Spinal cord (tissue), 9 donors: ENCODE measurements at regions not wholly inside any gene's neighbourhood (a gene's known extent, or its start where the extent isn't known, plus 50 kb on each side); places are given as distances from the start of the nearest gene placed in this dataset.
A peak's percentile ranks its signal among the peaks of the same experiment; 100 is the strongest.

Experiments used
- DNase-seq, 6 donors: peaks; one replicate each; pipeline versions ENCODE4 v3.0.0 to v3.0.0-alpha.2; 2013 to 2015; ENCODE audit warnings: low spot score in 6 of 6, low read depth in 4 of 6
- H3K27ac ChIP-seq: one replicate; pipeline ENCODE4 v1.5.1; 2013; ENCODE audit warnings: low read depth, low read length, control low read depth
- H3K27me3 ChIP-seq: one replicate; pipeline ENCODE4 v1.6.1; 2013; ENCODE audit warnings: low read length; ENCODE audit not compliant: control insufficient read depth, insufficient read depth
- H3K36me3 ChIP-seq: one replicate; pipeline ENCODE4 v1.6.1; 2013; ENCODE audit warnings: low read length; ENCODE audit not compliant: control insufficient read depth, insufficient read depth
- H3K4me1 ChIP-seq: one replicate; pipeline ENCODE4 v1.6.1; 2013; ENCODE audit warnings: low read length; ENCODE audit not compliant: control insufficient read depth, insufficient read depth
- H3K4me3 ChIP-seq: one replicate; pipeline ENCODE4 v1.5.1; 2013; ENCODE audit warnings: low read depth, low read length, control low read depth
- H3K9me3 ChIP-seq: one replicate; pipeline ENCODE4 v1.6.1; 2013; ENCODE audit warnings: low read length; ENCODE audit not compliant: control insufficient read depth, insufficient read depth
- WGBS: methylation state at CpG from one replicate; pipeline ENCODE4 v1.1.5; 2013; ENCODE audit warnings: missing lambda C conversion rate; ENCODE audit not compliant: insufficient coverage; 5-methylcytosine and 5-hydroxymethylcytosine counted together
- donor health status: healthy.

- 87% methylated on average over 6 of the region's 6 CpGs for WGBS
- Histone ChIP-seq H3K36me3 (no peaks in the 10 kb centered on the region), H3K4me1 (peaks cover 7% of the 10 kb centered on the region), H3K27ac (no peak overlapping the region), H3K27me3 (no peaks in the 10 kb centered on the region), H3K4me3 (no peak overlapping the region), H3K9me3 (no peaks in the 10 kb centered on the region)
- DNase-seq: peak in 2 of 6 donors; percentile 26 to 79
Observed at GRCh38 chr2:8158711-8159110, 523.1 kb upstream of the ID2 start.

GRCh38 chr2:8159211-8159965 lies 522.5 kb upstream of the ID2 start:
- H3K4me3 ChIP-seq: no peak overlapping the region
- no peaks in the 10 kb centered on the region for H3K36me3 ChIP-seq
- no peak overlapping the region for H3K27ac ChIP-seq
- peaks cover 7% of the 10 kb centered on the region for H3K4me1 ChIP-seq
- no peak for DNase-seq
- no peaks in the 10 kb centered on the region for H3K27me3 ChIP-seq
- H3K9me3 ChIP-seq: no peaks in the 10 kb centered on the region
- WGBS: 91% methylated on average over 10 of the region's 13 CpGs

DNA sequence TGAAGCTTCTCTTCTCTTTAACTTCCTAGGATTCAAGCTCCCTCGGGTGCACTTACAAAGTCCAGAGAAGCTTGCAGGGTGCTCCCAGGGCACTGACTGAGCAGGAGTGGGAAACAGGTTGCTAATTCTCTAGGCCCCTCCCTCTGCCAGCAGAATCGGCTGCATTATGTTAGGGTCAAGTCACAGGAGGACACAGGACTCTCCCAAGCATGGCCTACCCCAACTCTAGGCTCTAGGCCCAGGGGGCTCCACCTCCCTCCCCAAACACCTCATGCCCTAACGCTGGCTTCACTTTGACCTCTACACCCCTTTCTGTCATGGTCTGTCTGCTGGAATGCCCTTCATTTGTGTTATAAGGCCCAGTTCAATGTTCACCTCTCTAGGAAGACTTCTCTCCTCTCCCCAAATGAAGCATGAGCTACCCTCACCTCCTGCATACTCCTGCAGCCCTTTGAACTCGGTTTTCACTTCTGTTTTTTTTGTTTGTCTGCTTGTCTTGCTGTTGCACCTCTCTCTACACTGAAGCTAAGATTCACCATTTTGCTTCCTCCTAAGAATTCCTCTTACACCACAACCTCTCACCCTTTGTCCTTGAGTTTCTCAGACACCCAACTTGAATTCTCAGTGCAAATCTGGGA lies 521.8 kb upstream of the ID2 start:
- H3K27me3 ChIP-seq: no peaks in the 10 kb centered on the region
- H3K27ac ChIP-seq: no peak overlapping the region
- no peaks in the 10 kb centered on the region for H3K36me3 ChIP-seq
- H3K9me3 ChIP-seq: no peaks in the 10 kb centered on the region
- H3K4me1 ChIP-seq: peaks cover 7% of the 10 kb centered on the region
- no peak for DNase-seq
- WGBS: 74% methylated on average over 4 of the region's 4 CpGs
- no peak overlapping the region for H3K4me3 ChIP-seq

DNA sequence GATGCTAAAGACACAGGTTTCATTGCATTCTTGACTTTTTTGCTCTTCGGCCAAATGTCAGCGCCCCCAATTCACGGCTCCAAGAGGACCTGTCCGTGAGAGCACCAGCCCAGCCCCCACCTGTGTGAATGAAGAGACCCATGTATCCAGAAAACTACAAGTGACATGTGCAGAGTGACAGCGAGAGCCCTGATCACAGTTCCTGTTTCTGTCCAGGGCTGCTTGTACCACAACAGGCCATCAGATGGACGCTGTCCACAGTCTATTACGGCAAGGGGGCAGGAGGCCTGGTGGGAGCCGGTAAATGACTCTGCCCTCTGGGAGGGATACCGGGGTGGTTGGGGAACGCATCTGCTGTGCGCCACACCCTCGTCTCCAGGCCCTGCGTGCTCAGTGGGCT lies 520.9 kb upstream of the ID2 start:
- peaks cover 7% of the 10 kb centered on the region for H3K4me1 ChIP-seq
- no peak overlapping the region for H3K27ac ChIP-seq
- H3K4me3 ChIP-seq: no peak overlapping the region
- WGBS: 93% methylated on average over 13 of the region's 13 CpGs
- H3K27me3 ChIP-seq: no peaks in the 10 kb centered on the region
- H3K9me3 ChIP-seq: no peaks in the 10 kb centered on the region
- DNase-seq: no peak
- H3K36me3 ChIP-seq: no peaks in the 10 kb centered on the region

DNA sequence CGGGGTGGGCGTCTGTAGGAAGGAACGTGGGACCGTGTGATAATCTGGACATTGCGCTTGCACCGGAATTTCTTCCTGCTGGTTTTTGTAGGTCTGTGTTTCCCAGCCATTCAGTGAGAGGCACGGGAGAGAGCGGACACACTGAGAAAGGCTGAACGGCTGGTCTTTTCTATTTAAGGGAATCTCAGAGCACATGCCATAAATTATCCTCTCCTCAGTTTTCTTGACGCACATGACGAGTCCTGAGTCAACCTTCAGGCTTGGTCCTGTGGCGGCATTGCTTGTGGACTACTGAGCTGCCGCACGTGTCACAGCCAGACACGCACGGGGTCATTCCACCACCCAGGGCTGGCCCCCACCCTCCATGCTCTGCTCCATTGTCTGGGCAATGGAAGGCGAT lies 519.3 kb upstream of the ID2 start:
- 32% methylated on average over 14 of the region's 17 CpGs for WGBS
- no peaks in the 10 kb centered on the region for H3K27me3 ChIP-seq
- no peaks in the 10 kb centered on the region for H3K9me3 ChIP-seq
- peaks cover 7% of the 10 kb centered on the region for H3K4me1 ChIP-seq
- H3K27ac ChIP-seq: no peak overlapping the region
- DNase-seq: peak in 2 of 6 donors; percentile 33 to 65
- H3K4me3 ChIP-seq: no peak overlapping the region
- H3K36me3 ChIP-seq: no peaks in the 10 kb centered on the region

GRCh38 chr2:8165550-8165949 lies 516.3 kb upstream of the ID2 start:
- Histone ChIP-seq H3K27me3 (no peaks in the 10 kb centered on the region), H3K4me1 (peaks cover 7% of the 10 kb centered on the region), H3K9me3 (no peaks in the 10 kb centered on the region), H3K4me3 (no peak overlapping the region), H3K27ac (no peak overlapping the region), H3K36me3 (no peaks in the 10 kb centered on the region)
- WGBS: 90% methylated on average over 5 of the region's 5 CpGs
- no peak for DNase-seq

DNA sequence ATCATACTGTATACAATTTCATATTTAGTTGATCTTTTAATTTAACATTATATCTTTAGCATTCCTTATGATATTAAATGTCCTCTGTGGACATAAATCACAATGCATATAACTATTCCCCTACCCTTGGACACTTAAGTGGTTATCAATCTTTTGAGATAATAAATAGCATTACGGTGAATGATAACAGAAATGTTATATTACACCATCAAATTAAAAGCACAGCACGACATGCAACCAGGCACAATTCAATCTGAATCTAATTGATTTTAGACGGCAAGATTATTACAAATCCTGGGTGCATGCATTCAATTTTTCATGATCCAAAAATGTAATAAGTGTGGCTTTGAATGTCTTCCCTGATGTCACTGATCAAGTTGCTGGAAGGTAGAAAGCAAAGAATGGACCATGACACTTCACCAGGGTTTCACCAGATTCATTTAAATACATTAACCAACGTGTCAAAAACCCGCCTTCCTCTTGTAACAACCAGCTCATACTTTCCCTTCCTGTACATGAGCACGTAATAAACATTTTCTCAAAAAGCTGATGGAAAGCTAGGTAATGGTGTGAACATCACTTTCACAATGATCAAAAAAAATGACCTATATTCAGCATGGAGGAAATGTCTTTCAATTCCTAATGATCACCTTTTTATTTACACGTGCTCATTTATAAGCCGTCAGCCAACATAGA lies 513.7 kb upstream of the ID2 start:
- Histone ChIP-seq H3K4me1 (no peaks in the 10 kb centered on the region), H3K27ac (no peak overlapping the region), H3K27me3 (no peaks in the 10 kb centered on the region), H3K36me3 (no peaks in the 10 kb centered on the region), H3K9me3 (no peaks in the 10 kb centered on the region), H3K4me3 (no peak overlapping the region)
- DNase-seq: peak in 1 of 6 donors; percentile 65
- no CpG with 5 or more reads among the region's 8 CpGs for WGBS

DNA sequence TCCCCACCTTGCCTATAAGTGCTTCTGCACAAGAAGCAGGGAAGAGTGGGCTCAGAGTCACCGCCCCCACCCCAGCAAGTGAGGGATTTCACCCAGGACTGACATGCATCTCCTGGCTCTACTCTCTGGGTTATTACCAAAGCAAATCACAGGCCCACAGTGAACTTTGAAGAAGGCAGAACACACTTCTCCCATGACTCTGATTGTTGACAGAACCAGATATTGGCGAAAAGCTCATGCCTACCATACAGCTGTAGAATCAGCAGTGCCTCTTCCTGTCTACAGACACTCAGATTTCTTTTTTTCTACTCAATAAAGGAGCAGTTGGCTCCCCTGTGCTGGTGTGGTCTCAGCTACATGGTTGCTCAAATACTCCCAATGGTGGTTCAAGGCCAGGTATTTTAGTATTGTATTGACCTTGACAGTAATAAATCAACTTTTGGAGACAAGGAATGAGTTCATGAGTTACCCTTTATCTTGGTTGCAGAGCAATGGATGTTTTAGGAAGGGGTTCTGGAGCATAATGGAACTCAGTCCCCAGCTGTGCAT lies 512.9 kb upstream of the ID2 start:
- Histone ChIP-seq H3K4me3 (no peak overlapping the region), H3K4me1 (no peaks in the 10 kb centered on the region), H3K9me3 (no peaks in the 10 kb centered on the region), H3K36me3 (no peaks in the 10 kb centered on the region), H3K27me3 (no peaks in the 10 kb centered on the region), H3K27ac (no peak overlapping the region)
- 84% methylated on average over 2 of the region's 2 CpGs for WGBS
- DNase-seq: no peak

GRCh38 chr2:8169443-8169842 lies 512.4 kb upstream of the ID2 start:
- Histone ChIP-seq H3K4me3 (no peak overlapping the region), H3K27ac (no peak overlapping the region), H3K9me3 (no peaks in the 10 kb centered on the region), H3K4me1 (no peaks in the 10 kb centered on the region), H3K27me3 (no peaks in the 10 kb centered on the region), H3K36me3 (no peaks in the 10 kb centered on the region)
- DNase-seq: no peak
- WGBS: no CpG with 5 or more reads among the region's 3 CpGs
